Neural progenitor cell (in vitro differentiated cells): ENCODE measurements at regions not wholly inside any gene's neighbourhood (a gene's known extent, or its start where the extent isn't known, plus 50 kb on each side); places are given as distances from the start of the nearest gene placed in this dataset.

Source experiments
- CTCF ChIP-seq: fragments of 200-600 bp; sonication (generic); IDR thresholded peaks from 2 replicates; pipeline ENCODE4 v1.5.1; 2017; ENCODE audit warnings: antibody characterized with exemption, mild to moderate bottlenecking
- EZH2 ChIP-seq: fragments of 200-600 bp; sonication (generic); IDR thresholded peaks from 2 replicates; pipeline ENCODE4 v1.6.1; 2017; ENCODE audit warnings: antibody characterized with exemption, mild to moderate bottlenecking, moderate library complexity
- EZH2phosphoT487 ChIP-seq: fragments of 200-600 bp; sonication (generic); IDR thresholded peaks from 2 replicates; pipeline ENCODE4 v1.6.1; 2017; ENCODE audit warnings: antibody characterized with exemption

GRCh38 chr14:82766996-82767395, 1233.3 kb upstream of the SEL1L start:
- TF ChIP-seq CTCF (no peak), EZH2phosphoT487 (no peak), EZH2 (no peak)
